GM06990 (cell line): ENCODE measurements at regions not wholly inside any gene's neighbourhood (a gene's known extent, or its start where the extent isn't known, plus 50 kb on each side); places are given as distances from the start of the nearest gene placed in this dataset.
A peak's percentile ranks its signal among the peaks of the same experiment; 100 is the strongest.

ENCODE experiments used
- DNase-seq: peaks from one replicate; pipeline ENCODE4 v3.0.0-alpha.2; 2011; ENCODE audit not compliant: insufficient read length; ENCODE audit errors: extremely low read depth
- H3K27me3 ChIP-seq: replicated peaks from 2 replicates; pipeline ENCODE4 v1.6.0; 2011; ENCODE audit warnings: low read length; ENCODE audit not compliant: control insufficient read depth, insufficient read depth
- H3K36me3 ChIP-seq: 2 replicates; pipeline ENCODE4 v1.5.1; 2011; ENCODE audit warnings: low read length; ENCODE audit not compliant: control insufficient read depth, insufficient read depth
- H3K4me3 ChIP-seq: replicated peaks from 2 replicates; pipeline ENCODE4 v1.5.1; 2011; ENCODE audit warnings: low read depth, mild to moderate bottlenecking, control low read depth, low read length
- TF ChIP-seq, protein P1 (sequence below): IDR thresholded peaks from 2 replicates; pipeline ENCODE4 v1.5.1; 2011; ENCODE audit warnings: low read length, control low read depth, mild to moderate bottlenecking, inconsistent platforms; ENCODE audit not compliant: insufficient read depth, poor library complexity, severe bottlenecking

DNA sequence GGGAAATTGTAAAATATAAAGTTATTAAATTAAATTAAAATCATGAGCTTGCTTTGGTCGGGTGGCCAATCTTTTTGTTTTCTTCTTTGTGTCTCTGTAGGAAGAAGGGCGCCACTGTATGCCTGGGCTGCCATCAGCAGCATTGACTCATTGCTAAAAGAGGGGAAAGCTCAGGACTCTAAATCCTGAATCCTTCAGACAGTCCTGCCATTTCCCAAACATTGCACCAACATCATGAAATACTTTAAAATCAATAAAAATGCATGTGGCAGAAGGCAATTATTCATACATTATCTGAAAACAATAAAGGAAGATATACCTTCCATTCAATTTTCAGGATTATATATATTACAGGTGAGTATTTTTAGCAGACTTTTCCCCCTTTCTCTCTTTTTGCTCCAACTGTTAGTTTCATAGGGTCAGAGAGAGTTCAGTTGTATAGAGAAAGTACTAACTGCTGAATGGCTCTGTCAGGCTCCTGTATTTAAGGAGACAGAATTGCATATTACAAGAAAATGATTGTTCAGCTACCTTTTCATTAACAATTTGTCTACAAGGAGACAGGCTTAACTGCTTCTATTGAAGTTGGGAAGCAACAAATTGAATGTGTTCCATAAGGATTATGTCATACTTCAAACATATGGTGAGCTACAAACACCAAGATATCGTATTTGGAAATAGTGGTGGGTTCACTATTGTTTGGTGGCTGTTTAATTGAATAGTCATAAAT, 95.7 kb downstream of the ATPSCKMT start:
- Histone ChIP-seq H3K4me3 (no peak overlapping the region), H3K27me3 (no peaks in the 10 kb centered on the region), H3K36me3 (no peaks in the 10 kb centered on the region)
- TF ChIP-seq, protein P1, sequence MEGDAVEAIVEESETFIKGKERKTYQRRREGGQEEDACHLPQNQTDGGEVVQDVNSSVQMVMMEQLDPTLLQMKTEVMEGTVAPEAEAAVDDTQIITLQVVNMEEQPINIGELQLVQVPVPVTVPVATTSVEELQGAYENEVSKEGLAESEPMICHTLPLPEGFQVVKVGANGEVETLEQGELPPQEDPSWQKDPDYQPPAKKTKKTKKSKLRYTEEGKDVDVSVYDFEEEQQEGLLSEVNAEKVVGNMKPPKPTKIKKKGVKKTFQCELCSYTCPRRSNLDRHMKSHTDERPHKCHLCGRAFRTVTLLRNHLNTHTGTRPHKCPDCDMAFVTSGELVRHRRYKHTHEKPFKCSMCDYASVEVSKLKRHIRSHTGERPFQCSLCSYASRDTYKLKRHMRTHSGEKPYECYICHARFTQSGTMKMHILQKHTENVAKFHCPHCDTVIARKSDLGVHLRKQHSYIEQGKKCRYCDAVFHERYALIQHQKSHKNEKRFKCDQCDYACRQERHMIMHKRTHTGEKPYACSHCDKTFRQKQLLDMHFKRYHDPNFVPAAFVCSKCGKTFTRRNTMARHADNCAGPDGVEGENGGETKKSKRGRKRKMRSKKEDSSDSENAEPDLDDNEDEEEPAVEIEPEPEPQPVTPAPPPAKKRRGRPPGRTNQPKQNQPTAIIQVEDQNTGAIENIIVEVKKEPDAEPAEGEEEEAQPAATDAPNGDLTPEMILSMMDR: no peak
- no peak for DNase-seq

DNA sequence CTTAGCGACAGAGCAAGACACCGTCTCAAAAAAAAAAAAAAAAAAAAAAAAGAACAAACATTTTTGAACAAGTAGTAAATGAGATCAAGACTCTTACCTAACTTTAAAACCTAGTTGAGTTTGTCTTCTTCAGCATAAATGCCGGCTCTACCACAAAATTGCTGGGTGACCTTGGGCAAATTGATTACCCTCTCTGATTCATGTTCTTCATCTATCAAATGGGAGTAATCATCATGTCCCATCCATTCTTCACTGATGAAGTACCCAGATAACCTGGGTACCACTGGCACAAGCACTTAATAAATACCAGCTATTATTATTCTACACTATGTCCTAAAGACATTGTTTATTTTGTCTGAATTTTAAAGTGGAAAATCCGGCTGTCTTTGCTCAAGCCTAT, 96.3 kb downstream of the ATPSCKMT start:
- no peaks in the 10 kb centered on the region for H3K36me3 ChIP-seq
- H3K4me3 ChIP-seq: no peak overlapping the region
- no peak for DNase-seq
- H3K27me3 ChIP-seq: no peaks in the 10 kb centered on the region
- TF ChIP-seq, protein P1: no peak

DNA sequence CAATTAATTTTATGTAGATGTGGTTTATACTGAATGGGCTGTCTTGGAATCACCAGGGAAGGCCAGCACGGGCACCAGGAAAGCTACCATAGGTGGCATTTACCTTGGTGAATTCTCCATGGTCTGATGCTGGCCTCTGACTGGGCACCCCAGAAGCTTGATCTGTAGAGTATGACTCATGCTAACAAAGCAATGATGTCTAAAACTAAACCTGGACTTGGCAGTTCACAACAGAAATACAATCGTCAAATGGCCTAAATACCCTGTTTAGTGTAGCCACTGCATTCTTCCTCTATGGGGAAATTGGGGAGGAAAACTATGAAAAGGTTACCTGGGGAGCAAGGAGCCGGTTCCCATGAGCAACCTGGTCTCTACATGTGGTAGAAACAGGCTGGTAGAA, 98.0 kb downstream of the ATPSCKMT start:
- H3K27me3 ChIP-seq: no peaks in the 10 kb centered on the region
- no peak for DNase-seq
- no peaks in the 10 kb centered on the region for H3K36me3 ChIP-seq
- TF ChIP-seq, protein P1: no peak
- no peak overlapping the region for H3K4me3 ChIP-seq

DNA sequence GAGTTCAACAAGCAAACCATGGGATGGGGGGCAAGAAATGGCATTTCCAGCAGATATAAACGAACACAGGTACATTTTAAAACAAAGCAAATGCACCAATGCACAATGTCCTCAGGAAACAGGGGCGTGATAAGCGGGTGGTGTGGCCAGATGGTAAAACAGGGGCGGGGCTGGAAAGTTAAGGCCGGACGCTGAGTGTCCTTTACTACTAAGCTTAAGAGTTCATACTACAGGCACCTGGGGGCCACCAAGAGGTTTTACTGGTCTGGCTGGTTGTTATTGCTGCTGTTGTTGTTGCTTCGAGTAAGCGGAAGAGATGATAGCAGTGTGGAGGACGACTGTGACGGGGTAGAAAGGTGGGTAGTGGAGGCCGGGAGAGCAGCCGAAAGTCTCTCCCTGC, 99.8 kb downstream of the ATPSCKMT start:
- TF ChIP-seq, protein P1: no peak
- H3K27me3 ChIP-seq: 0 out of 2 replicates have a peak, but pooled peaks cover 1% of the 10 kb centered on the region
- no peak for DNase-seq
- H3K4me3 ChIP-seq: no peak overlapping the region
- H3K36me3 ChIP-seq: no peaks in the 10 kb centered on the region

DNA sequence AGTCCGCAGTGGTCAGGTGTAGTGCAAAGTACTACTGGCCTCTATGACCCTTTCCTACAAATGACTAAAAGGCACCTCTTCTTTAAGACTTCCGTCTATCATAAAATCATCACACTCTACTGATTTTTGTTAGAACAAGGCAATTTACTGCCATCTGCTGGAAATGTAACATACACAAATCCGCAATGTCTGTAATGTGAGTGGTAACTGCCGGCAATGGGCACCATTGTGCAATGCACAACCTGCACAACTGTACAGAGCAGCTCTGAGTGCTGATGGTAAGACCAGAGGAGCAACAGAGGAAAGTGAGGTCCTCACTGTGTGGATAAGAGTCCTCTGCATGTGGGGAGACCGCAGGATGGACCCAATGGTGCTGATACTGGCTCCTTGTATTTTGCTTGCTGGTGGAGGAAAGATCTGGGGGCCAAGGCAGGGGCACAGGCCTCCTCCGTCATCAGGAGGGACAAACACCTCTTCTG, 103.7 kb downstream of the ATPSCKMT start:
- DNase-seq: no peak
- TF ChIP-seq, protein P1: peak; percentile 32
- Histone ChIP-seq H3K4me3 (no peak overlapping the region), H3K27me3 (0 out of 2 replicates have a peak, but pooled peaks cover 1% of the 10 kb centered on the region), H3K36me3 (no peaks in the 10 kb centered on the region)
